Liver (tissue), 8 donors: ENCODE measurements at regions not wholly inside any gene's neighbourhood (a gene's known extent, or its start where the extent isn't known, plus 50 kb on each side); places are given as distances from the start of the nearest gene placed in this dataset.

Source experiments
- DNase-seq: peaks from one replicate; pipeline ENCODE4 v3.0.0-alpha.2; 2017; ENCODE audit warnings: low spot score
- H3K27ac ChIP-seq, 2 donors: one replicate each; pipeline ENCODE4 v1.7.0; 2013; ENCODE audit warnings: inconsistent platforms in 2 of 2, low read length in 2 of 2, control low read depth in 1 of 2, low read depth in 1 of 2, mild to moderate bottlenecking in 1 of 2
- H3K27me3 ChIP-seq, 4 donors: one replicate each; pipeline versions ENCODE4 v1.6.1 to v1.7.0; 2013; ENCODE audit warnings: low read length in 3 of 4, inconsistent platforms in 1 of 4, mild to moderate bottlenecking in 1 of 4, moderate library complexity in 1 of 4; ENCODE audit not compliant: control insufficient read depth in 4 of 4, insufficient read depth in 4 of 4
- H3K36me3 ChIP-seq, 4 donors: one replicate each; pipeline versions ENCODE4 v1.6.1 to v1.7.0; 2013; ENCODE audit warnings: low read length in 3 of 4, mild to moderate bottlenecking in 3 of 4, low read depth in 1 of 4, moderate library complexity in 1 of 4; ENCODE audit not compliant: control insufficient read depth in 4 of 4, insufficient read depth in 3 of 4
- H3K4me1 ChIP-seq, 4 donors: one replicate each; pipeline versions ENCODE4 v1.6.1 to v1.7.0; 2013; ENCODE audit warnings: low read length in 3 of 4, mild to moderate bottlenecking in 3 of 4, moderate library complexity in 1 of 4; ENCODE audit not compliant: control insufficient read depth in 4 of 4, insufficient read depth in 4 of 4
- H3K4me3 ChIP-seq, 3 donors: one replicate each; pipeline versions ENCODE4 v1.6.1 to v1.7.0; 2013; ENCODE audit warnings: low read length in 3 of 3, control low read depth in 1 of 3, low read depth in 1 of 3, mild to moderate bottlenecking in 1 of 3
- H3K9ac ChIP-seq, 2 donors: one replicate each; pipeline ENCODE4 v1.7.0; 2013; ENCODE audit warnings: low read length in 2 of 2, mild to moderate bottlenecking in 2 of 2, moderate library complexity in 2 of 2, control low read depth in 1 of 2, low read depth in 1 of 2
- H3K9me3 ChIP-seq, 4 donors: one replicate each; pipeline versions ENCODE4 v1.6.1 to v1.7.0; 2013; ENCODE audit warnings: low read length in 3 of 4; ENCODE audit not compliant: control insufficient read depth in 4 of 4
- CTCF ChIP-seq: fragments of 150-350 bp; IDR thresholded peaks from 2 replicates; pipeline ENCODE4 v1.5.1; 2017; ENCODE audit warnings: improper control_type of control experiment, low read depth, low read length; ENCODE audit not compliant: missing input control
- EGR1 ChIP-seq, 2 donors: IDR thresholded peaks; 2 replicates each; pipeline ENCODE4 v1.6.1; 2016 to 2018; ENCODE audit warnings: antibody characterized with exemption in 2 of 2, low read depth in 2 of 2
- FOXA1 ChIP-seq: IDR thresholded peaks from 2 replicates; pipeline ENCODE4 v1.6.1; 2016; ENCODE audit warnings: antibody characterized with exemption
- FOXA2 ChIP-seq: IDR thresholded peaks from 2 replicates; pipeline ENCODE4 v1.6.1; 2016; ENCODE audit warnings: antibody characterized with exemption
- GABPA ChIP-seq, 2 donors: IDR thresholded peaks in 1 of 2; conservative IDR thresholded peaks in 1 of 2; 2 replicates each; pipeline ENCODE4 v1.6.1; 2016; ENCODE audit warnings: antibody characterized with exemption in 2 of 2, mild to moderate bottlenecking in 1 of 2, moderate library complexity in 1 of 2
- HNF4A ChIP-seq, 2 donors: conservative IDR thresholded peaks; 2 replicates each; pipeline ENCODE4 v1.6.1; 2016; ENCODE audit warnings: antibody characterized with exemption in 2 of 2, mild to moderate bottlenecking in 2 of 2
- HNF4G ChIP-seq: IDR thresholded peaks from 2 replicates; pipeline ENCODE4 v1.6.1; 2016; ENCODE audit warnings: antibody characterized with exemption
- JUND ChIP-seq, 2 donors: IDR thresholded peaks; 2 replicates each; pipeline ENCODE4 v1.6.1; 2016; ENCODE audit warnings: antibody characterized with exemption in 2 of 2
- NR2F2 ChIP-seq: IDR thresholded peaks from 2 replicates; pipeline ENCODE4 v1.6.1; 2016; ENCODE audit warnings: antibody characterized with exemption
- RXRA ChIP-seq, 2 donors: IDR thresholded peaks; 2 replicates each; pipeline ENCODE4 v1.6.1; 2017 to 2018; ENCODE audit warnings: antibody characterized with exemption in 2 of 2, mild to moderate bottlenecking in 1 of 2
- SP1 ChIP-seq: IDR thresholded peaks from 2 replicates; pipeline ENCODE4 v1.6.1; 2018; ENCODE audit warnings: antibody characterized with exemption, mild to moderate bottlenecking
- YY1 ChIP-seq: IDR thresholded peaks from 2 replicates; pipeline ENCODE4 v1.6.1; 2016; ENCODE audit warnings: antibody characterized with exemption, mild to moderate bottlenecking
- ZBTB33 ChIP-seq: IDR thresholded peaks from 2 replicates; pipeline ENCODE4 v1.6.1; 2016; ENCODE audit warnings: antibody characterized with exemption
- WGBS: extraction: QIAGEN DNeasy Blood & Tissue Kit; methylation state at CpG from one replicate; pipeline ENCODE4 v1.1.7; 2013; 5-methylcytosine and 5-hydroxymethylcytosine counted together
- TF ChIP-seq, protein P1 (sequence below): IDR thresholded peaks from 2 replicates; pipeline ENCODE4 v1.6.1; 2016; ENCODE audit warnings: antibody characterized with exemption
- TF ChIP-seq, protein P2 (sequence below): IDR thresholded peaks from 2 replicates; pipeline ENCODE4 v1.6.1; 2016; ENCODE audit warnings: antibody characterized with exemption
- donor health status: healthy.
- donor health status: healthy.
- donor health status: healthy.
- donor health status: healthy.
- donor health status: healthy.

DNA sequence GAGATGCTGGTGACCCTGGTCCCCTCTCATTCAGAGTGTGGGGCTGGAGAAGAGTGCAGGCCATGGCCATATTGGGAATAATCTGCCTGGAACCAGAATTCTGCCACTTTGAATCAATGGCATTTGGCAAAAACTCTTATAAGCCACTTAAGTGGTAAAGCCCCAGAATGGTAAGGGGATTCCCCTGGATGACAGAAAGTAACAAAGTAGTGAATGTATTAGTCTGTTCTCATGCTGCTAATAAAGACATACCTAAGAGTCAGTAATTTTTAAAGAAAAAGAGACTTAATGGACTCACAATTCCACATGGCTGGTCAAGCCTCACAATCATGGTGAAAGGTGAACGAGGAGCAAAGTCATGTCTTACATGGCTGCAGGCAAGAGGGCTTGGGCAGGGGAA lies 248.6 kb downstream of the SH2D4B start:
- Histone ChIP-seq H3K27ac (no peak overlapping the region), H3K9ac (no peak overlapping the region), H3K4me1 (no peaks in the 10 kb centered on the region), H3K27me3 (no peaks in the 10 kb centered on the region), H3K36me3 (no peaks in the 10 kb centered on the region), H3K9me3 (no peaks in the 10 kb centered on the region), H3K4me3 (no peak overlapping the region)
- no peak for TF ChIP-seq FOXA1
- TF ChIP-seq GABPA (IDR thresholded peaks at IDR 0.05 in 1 of 2, conservative IDR thresholded peaks at IDR 0.05 in 1 of 2) = no peak
- TF ChIP-seq, protein P1, sequence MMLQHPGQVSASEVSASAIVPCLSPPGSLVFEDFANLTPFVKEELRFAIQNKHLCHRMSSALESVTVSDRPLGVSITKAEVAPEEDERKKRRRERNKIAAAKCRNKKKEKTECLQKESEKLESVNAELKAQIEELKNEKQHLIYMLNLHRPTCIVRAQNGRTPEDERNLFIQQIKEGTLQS = no peak
- TF ChIP-seq YY1 = no peak
- no peak for TF ChIP-seq NR2F2
- no peak for DNase-seq
- WGBS = 89% methylated on average over 1 of the region's 1 CpG

GRCh38 chr10:80787952-80788351 lies 250.2 kb downstream of the SH2D4B start:
- no peaks in the 10 kb centered on the region for H3K9me3 ChIP-seq
- WGBS = 92% methylated on average over 3 of the region's 3 CpGs
- no peak overlapping the region for H3K27ac ChIP-seq
- no peaks in the 10 kb centered on the region for H3K4me1 ChIP-seq
- no peak overlapping the region for H3K4me3 ChIP-seq
- H3K36me3 ChIP-seq = no peaks in the 10 kb centered on the region
- DNase-seq = no peak
- TF ChIP-seq SP1 (no peak), GABPA (IDR thresholded peaks at IDR 0.05 in 1 of 2, conservative IDR thresholded peaks at IDR 0.05 in 1 of 2) (no peak), FOXA2 (no peak), ZBTB33 (no peak), HNF4A (conservative IDR thresholded peaks at IDR 0.05) (no peak), HNF4G (no peak), JUND (IDR thresholded peaks at IDR 0.05) (no peak), CTCF (no peak), EGR1 (IDR thresholded peaks at IDR 0.05; ENCODE audit: low read depth in 2 of 2) (no peak)
- TF ChIP-seq, protein P2, sequence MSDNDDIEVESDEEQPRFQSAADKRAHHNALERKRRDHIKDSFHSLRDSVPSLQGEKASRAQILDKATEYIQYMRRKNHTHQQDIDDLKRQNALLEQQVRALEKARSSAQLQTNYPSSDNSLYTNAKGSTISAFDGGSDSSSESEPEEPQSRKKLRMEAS = no peak
- TF ChIP-seq, protein P1 = no peak
- H3K27me3 ChIP-seq = no peaks in the 10 kb centered on the region
- H3K9ac ChIP-seq = no peak overlapping the region

DNA sequence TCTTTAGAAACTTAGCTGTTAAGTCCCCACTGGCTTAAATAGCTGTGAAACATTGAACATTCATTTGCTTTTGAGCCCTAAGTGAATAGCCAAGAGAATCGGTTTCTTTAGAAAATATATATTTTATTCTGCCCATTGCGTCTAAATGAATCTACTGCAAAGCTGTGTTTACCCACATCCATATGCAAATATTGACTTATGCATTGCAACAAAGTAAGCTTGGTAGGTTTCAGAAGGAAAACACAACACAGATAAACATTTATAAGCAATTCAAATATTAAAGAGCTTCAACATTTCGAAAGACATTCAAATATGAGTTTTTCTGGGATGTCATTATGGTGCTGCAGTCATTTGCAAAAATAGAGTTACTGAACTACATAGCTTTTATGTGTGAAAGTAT lies 257.3 kb downstream of the SH2D4B start:
- H3K4me1 ChIP-seq = no peaks in the 10 kb centered on the region
- H3K27ac ChIP-seq = no peak overlapping the region
- WGBS = 31% methylated on average over 3 of the region's 3 CpGs
- H3K4me3 ChIP-seq = no peak overlapping the region
- DNase-seq = no peak
- no peaks in the 10 kb centered on the region for H3K27me3 ChIP-seq
- H3K9ac ChIP-seq = no peak overlapping the region
- no peaks in the 10 kb centered on the region for H3K9me3 ChIP-seq
- no peaks in the 10 kb centered on the region for H3K36me3 ChIP-seq
- no peak for TF ChIP-seq JUND (IDR thresholded peaks at IDR 0.05)
- no peak for TF ChIP-seq NR2F2
- TF ChIP-seq FOXA1 = no peak
- no peak for TF ChIP-seq HNF4G
- TF ChIP-seq CTCF = no peak
- no peak for TF ChIP-seq RXRA (IDR thresholded peaks at IDR 0.05)
- TF ChIP-seq HNF4A (conservative IDR thresholded peaks at IDR 0.05) = no peak
- no peak for TF ChIP-seq ZBTB33
